Panc1 (cell line): ENCODE measurements at regions not wholly inside any gene's neighbourhood (a gene's known extent, or its start where the extent isn't known, plus 50 kb on each side); places are given as distances from the start of the nearest gene placed in this dataset.

ENCODE experiments used
- ATAC-seq: fragments of 200-7000 bp; cut with Tn5 transposase; 2 replicates; pipeline ENCODE4 v1.9.1; 2020; ENCODE audit warnings: mild to moderate bottlenecking, moderate library complexity
- BruUV-seq: library from RNA; stranded (reverse); fragments of 400-500 nt; replicated peaks from 2 replicates; lab custom pipeline; 2021; lab: Mats Ljungman, UMichigan
- CTCF ChIA-PET: fragments of 300-600 bp; sonication (Branson Sonifier 250); formaldehyde crosslinking; loops from one replicate; lab custom pipeline; 2022; ENCODE audit warnings: antibody characterized with exemption; lab: Charles Lee
- POLR2A ChIA-PET: fragments of 300-600 bp; sonication (Branson Sonifier 250); formaldehyde crosslinking; loops from one replicate; lab custom pipeline; 2022; ENCODE audit warnings: antibody characterized with exemption; lab: Charles Lee
- DNase-seq: peaks from one replicate; pipeline ENCODE4 v3.0.0-alpha.2; 2010; ENCODE audit warnings: low read depth, low spot score
- H3K27ac ChIP-seq: 2 replicates; pipeline ENCODE4 v1.5.1; 2011; ENCODE audit warnings: mild to moderate bottlenecking, low read length, inconsistent platforms
- H3K27me3 ChIP-seq: fragments of 200-500 bp; sonication (Bioruptor generic); 2 replicates; pipeline ENCODE4 v1.6.0; 2014; ENCODE audit warnings: low read length, inconsistent platforms; ENCODE audit not compliant: control insufficient read depth, insufficient read depth
- H3K36me3 ChIP-seq: fragments of 200-500 bp; sonication (Bioruptor generic); 2 replicates; pipeline ENCODE4 v1.5.1; 2014; ENCODE audit warnings: inconsistent platforms, mild to moderate bottlenecking, low read length, moderate library complexity; ENCODE audit not compliant: control insufficient read depth, insufficient read depth
- H3K4me1 ChIP-seq: 2 replicates; pipeline ENCODE4 v1.5.1; 2011; ENCODE audit warnings: inconsistent platforms, mild to moderate bottlenecking, low read length, moderate library complexity; ENCODE audit not compliant: control insufficient read depth, insufficient read depth
- H3K4me3 ChIP-seq, 2 experiments: 2 replicates each; pipeline ENCODE4 v1.5.1; 2011 to 2012; ENCODE audit warnings: low read depth in 2 of 2, low read length in 2 of 2, mild to moderate bottlenecking in 2 of 2, inconsistent platforms in 1 of 2, moderate library complexity in 1 of 2
- H3K9me3 ChIP-seq: fragments of 200-500 bp; sonication (Bioruptor generic); 2 replicates; pipeline ENCODE4 v1.5.1; 2014; ENCODE audit warnings: low read depth, mild to moderate bottlenecking, inconsistent platforms, low read length, moderate library complexity; ENCODE audit not compliant: control insufficient read depth, insufficient read depth
- POLR2AphosphoS5 ChIP-seq: IDR thresholded peaks from 2 replicates; pipeline ENCODE4 v1.6.1; 2012; ENCODE audit warnings: mild to moderate bottlenecking, low read depth, low read length, moderate library complexity
- SIN3A ChIP-seq: IDR thresholded peaks from 2 replicates; pipeline ENCODE4 v1.6.1; 2012; ENCODE audit warnings: low read depth, mild to moderate bottlenecking, low read length, moderate library complexity, borderline replicate concordance; ENCODE audit not compliant: insufficient read depth
- TCF7L2 ChIP-seq: IDR thresholded peaks from 2 replicates; pipeline ENCODE4 v1.6.1; 2011; ENCODE audit warnings: mild to moderate bottlenecking, low read depth, low read length, inconsistent platforms
- in situ Hi-C: cut with HindIII; loops from 2 replicates; pipeline ENCODE4 v1.10.0; 2016; ENCODE audit warnings: low sequenced_read_pairs, low pct_unique_long_range_greater_than_20kb
- intact Hi-C: fragments of 100-400 bp; cut with micrococcal nuclease; formaldehyde crosslinking; loops from one replicate; pipeline ENCODE4 v1.10.0; 2022; ENCODE audit not compliant: unreplicated experiment
- TF ChIP-seq, protein P1 (sequence below): fragments of 450-650 bp; IDR thresholded peaks from 2 replicates; pipeline ENCODE4 v1.5.1; 2017; ENCODE audit warnings: mild to moderate bottlenecking
- TF ChIP-seq, protein P2 (sequence below), 2 experiments: IDR thresholded peaks; 2 replicates each; pipeline ENCODE4 v1.6.1; 2011 to 2012; ENCODE audit warnings: low read depth in 2 of 2, control low read depth in 1 of 2, low read length in 1 of 2, mild to moderate bottlenecking in 1 of 2, moderate library complexity in 1 of 2; ENCODE audit not compliant: insufficient read depth in 1 of 2

DNA sequence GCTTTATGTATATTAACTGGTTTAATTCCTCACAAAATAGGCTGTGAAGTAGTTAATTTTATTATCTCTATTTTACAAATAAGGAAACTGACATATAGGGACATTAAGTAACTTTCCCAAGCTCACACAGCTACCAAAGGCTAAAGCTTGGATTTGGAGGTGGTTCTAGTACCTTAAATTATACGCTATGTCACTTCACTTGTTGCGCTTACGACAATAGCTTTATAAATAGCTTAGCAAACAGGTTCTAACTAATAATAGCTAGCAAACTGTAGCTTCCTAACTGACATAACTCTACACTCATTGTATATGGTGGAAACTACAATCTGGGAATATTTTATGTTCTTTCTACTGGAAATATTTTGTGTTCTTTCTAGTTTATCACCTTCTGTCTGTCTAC lies 666.4 kb upstream of the CPEB2 start:
- Histone ChIP-seq H3K4me1 (no peaks in the 10 kb centered on the region), H3K9me3 (no peaks in the 10 kb centered on the region), H3K27ac (no peak overlapping the region), H3K27me3 (no peaks in the 10 kb centered on the region), H3K36me3 (no peaks in the 10 kb centered on the region), H3K4me3 (no peak overlapping the region)
- DNase-seq = no peak
- no peak for ATAC-seq
- intact Hi-C loops (no loop called here), in situ Hi-C loops (no loop called here)
- ChIA-PET POLR2A (no interaction called here), CTCF (no interaction called here)
- TF ChIP-seq, protein P1, sequence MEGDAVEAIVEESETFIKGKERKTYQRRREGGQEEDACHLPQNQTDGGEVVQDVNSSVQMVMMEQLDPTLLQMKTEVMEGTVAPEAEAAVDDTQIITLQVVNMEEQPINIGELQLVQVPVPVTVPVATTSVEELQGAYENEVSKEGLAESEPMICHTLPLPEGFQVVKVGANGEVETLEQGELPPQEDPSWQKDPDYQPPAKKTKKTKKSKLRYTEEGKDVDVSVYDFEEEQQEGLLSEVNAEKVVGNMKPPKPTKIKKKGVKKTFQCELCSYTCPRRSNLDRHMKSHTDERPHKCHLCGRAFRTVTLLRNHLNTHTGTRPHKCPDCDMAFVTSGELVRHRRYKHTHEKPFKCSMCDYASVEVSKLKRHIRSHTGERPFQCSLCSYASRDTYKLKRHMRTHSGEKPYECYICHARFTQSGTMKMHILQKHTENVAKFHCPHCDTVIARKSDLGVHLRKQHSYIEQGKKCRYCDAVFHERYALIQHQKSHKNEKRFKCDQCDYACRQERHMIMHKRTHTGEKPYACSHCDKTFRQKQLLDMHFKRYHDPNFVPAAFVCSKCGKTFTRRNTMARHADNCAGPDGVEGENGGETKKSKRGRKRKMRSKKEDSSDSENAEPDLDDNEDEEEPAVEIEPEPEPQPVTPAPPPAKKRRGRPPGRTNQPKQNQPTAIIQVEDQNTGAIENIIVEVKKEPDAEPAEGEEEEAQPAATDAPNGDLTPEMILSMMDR = no peak
- TF ChIP-seq, protein P2, sequence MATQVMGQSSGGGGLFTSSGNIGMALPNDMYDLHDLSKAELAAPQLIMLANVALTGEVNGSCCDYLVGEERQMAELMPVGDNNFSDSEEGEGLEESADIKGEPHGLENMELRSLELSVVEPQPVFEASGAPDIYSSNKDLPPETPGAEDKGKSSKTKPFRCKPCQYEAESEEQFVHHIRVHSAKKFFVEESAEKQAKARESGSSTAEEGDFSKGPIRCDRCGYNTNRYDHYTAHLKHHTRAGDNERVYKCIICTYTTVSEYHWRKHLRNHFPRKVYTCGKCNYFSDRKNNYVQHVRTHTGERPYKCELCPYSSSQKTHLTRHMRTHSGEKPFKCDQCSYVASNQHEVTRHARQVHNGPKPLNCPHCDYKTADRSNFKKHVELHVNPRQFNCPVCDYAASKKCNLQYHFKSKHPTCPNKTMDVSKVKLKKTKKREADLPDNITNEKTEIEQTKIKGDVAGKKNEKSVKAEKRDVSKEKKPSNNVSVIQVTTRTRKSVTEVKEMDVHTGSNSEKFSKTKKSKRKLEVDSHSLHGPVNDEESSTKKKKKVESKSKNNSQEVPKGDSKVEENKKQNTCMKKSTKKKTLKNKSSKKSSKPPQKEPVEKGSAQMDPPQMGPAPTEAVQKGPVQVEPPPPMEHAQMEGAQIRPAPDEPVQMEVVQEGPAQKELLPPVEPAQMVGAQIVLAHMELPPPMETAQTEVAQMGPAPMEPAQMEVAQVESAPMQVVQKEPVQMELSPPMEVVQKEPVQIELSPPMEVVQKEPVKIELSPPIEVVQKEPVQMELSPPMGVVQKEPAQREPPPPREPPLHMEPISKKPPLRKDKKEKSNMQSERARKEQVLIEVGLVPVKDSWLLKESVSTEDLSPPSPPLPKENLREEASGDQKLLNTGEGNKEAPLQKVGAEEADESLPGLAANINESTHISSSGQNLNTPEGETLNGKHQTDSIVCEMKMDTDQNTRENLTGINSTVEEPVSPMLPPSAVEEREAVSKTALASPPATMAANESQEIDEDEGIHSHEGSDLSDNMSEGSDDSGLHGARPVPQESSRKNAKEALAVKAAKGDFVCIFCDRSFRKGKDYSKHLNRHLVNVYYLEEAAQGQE (IDR thresholded peaks at IDR 0.05; ENCODE audit: insufficient read depth in 1 of 2, low read depth in 2 of 2, low read length in 1 of 2) = no peak
- TF ChIP-seq TCF7L2 = no peak
- no peak for TF ChIP-seq POLR2AphosphoS5
- no peak for TF ChIP-seq SIN3A
- no TSS peak for BruUV-seq

DNA sequence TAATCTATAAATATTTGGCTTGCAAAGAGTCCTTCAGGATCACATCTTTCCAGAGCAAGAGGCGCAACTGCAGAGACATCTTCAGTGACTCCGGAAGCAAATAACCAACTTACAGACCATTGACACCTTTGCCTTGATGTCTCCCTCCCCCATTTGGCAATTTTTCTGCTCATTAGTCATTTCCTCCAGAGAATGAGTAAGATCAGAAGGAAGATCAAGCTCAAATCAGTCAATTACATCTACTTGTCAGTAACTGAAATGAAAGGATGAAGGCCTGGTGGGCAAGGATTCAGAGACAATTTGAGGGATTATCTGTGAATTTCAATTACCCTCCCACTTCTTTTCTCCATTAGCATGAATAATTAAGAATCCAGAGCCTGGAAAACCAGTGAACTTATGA lies 665.6 kb upstream of the CPEB2 start:
- no peaks in the 10 kb centered on the region for H3K36me3 ChIP-seq
- DNase-seq (peak; percentile 5), ATAC-seq (no peak)
- intact Hi-C loops = no loop called here
- no peak for TF ChIP-seq TCF7L2
- TF ChIP-seq, protein P2 (IDR thresholded peaks at IDR 0.05; ENCODE audit: insufficient read depth in 1 of 2, low read depth in 2 of 2, low read length in 1 of 2) = no peak
- no peak for TF ChIP-seq SIN3A
- no peak for TF ChIP-seq POLR2AphosphoS5
- TF ChIP-seq, protein P1 = no peak
- in situ Hi-C loops = no loop called here
- no TSS peak for BruUV-seq
- H3K4me1 ChIP-seq = no peaks in the 10 kb centered on the region
- POLR2A ChIA-PET = no interaction called here
- CTCF ChIA-PET = no interaction called here
- H3K4me3 ChIP-seq = no peak overlapping the region
- H3K9me3 ChIP-seq = no peaks in the 10 kb centered on the region
- no peaks in the 10 kb centered on the region for H3K27me3 ChIP-seq
- no peak overlapping the region for H3K27ac ChIP-seq
